H1 (cell line): ENCODE measurements at regions not wholly inside any gene's neighbourhood (a gene's known extent, or its start where the extent isn't known, plus 50 kb on each side); places are given as distances from the start of the nearest gene placed in this dataset.

Source experiments
- CTCF ChIA-PET: fragments of 300-600 bp; sonication (Branson Sonifier 250); formaldehyde crosslinking; loops from one replicate; lab custom pipeline; 2021; ENCODE audit not compliant: partially characterized antibody; lab: Charles Lee
- POLR2A ChIA-PET: fragments of 300-600 bp; sonication (Branson Sonifier 250); formaldehyde crosslinking; loops from one replicate; lab custom pipeline; 2021; ENCODE audit warnings: inconsistent platforms; ENCODE audit not compliant: partially characterized antibody; lab: Charles Lee
- DNase-seq, 2 experiments: peaks; one replicate each; pipeline versions ENCODE4 v3.0.0 to v3.0.0-alpha.2; 2010 to 2022; ENCODE audit warnings: low spot score in 2 of 2, low read depth in 1 of 2, mixed read lengths in 1 of 2
- FAIRE-seq: peaks from 2 replicates; lab custom pipeline; 2011; peaks lifted over from hg19 to GRCh38; lab: Jason Lieb, UNC
- H2AFZ ChIP-seq: 2 replicates; pipeline ENCODE4 v1.8.1; 2012; ENCODE audit warnings: low read length, inconsistent platforms
- H2AK5ac ChIP-seq: 2 replicates; pipeline ENCODE4 v1.6.1; 2013; ENCODE audit warnings: low read depth, low read length
- H2BK120ac ChIP-seq: replicated peaks from 2 replicates; pipeline ENCODE3; 2013; ENCODE audit warnings: low read depth, low read length, inconsistent platforms
- H2BK12ac ChIP-seq: 2 replicates; pipeline ENCODE4 v1.6.1; 2013; ENCODE audit warnings: low read depth, low read length
- H2BK15ac ChIP-seq: 2 replicates; pipeline ENCODE4 v1.6.1; 2013; ENCODE audit warnings: low read length
- H2BK20ac ChIP-seq: 2 replicates; pipeline ENCODE4 v1.6.1; 2013; ENCODE audit warnings: low read length
- H2BK5ac ChIP-seq: 2 replicates; pipeline ENCODE4 v1.6.1; 2013; ENCODE audit warnings: low read depth, low read length
- H3K14ac ChIP-seq: 2 replicates; pipeline ENCODE4 v1.6.1; 2013; ENCODE audit warnings: inconsistent platforms; ENCODE audit not compliant: insufficient read length
- H3K18ac ChIP-seq: 2 replicates; pipeline ENCODE4 v1.6.1; 2013; ENCODE audit warnings: low read length; ENCODE audit errors: extremely low read depth
- H3K23ac ChIP-seq: 2 replicates; pipeline ENCODE4 v1.6.1; 2013; ENCODE audit warnings: inconsistent platforms; ENCODE audit not compliant: insufficient read length
- H3K23me2 ChIP-seq: 2 replicates; pipeline ENCODE4 v1.6.1; 2013; ENCODE audit warnings: low read depth, low read length
- H3K27ac ChIP-seq: 2 replicates; pipeline ENCODE4 v1.6.1; 2011; ENCODE audit warnings: low read depth, low read length, inconsistent platforms
- H3K27me3 ChIP-seq, 4 experiments: replicated peaks in 1 of 4; 1 replicate in 1 of 4; 2 replicates in 3 of 4; pipeline versions ENCODE4 v1.6.1 to v1.8.1; 2011 to 2013; ENCODE audit warnings: low read length in 3 of 4, mild to moderate bottlenecking in 3 of 4, inconsistent platforms in 2 of 4, mixed read lengths in 2 of 4, moderate library complexity in 1 of 4; ENCODE audit not compliant: control insufficient read depth in 3 of 4, insufficient read depth in 3 of 4; ENCODE audit errors: extremely low read depth in 1 of 4
- H3K36me3 ChIP-seq, 4 experiments: 2 replicates each; pipeline versions ENCODE4 v1.6.1 to v1.8.1; 2011 to 2013; ENCODE audit warnings: mild to moderate bottlenecking in 4 of 4, low read length in 3 of 4, moderate library complexity in 2 of 4, control low read depth in 1 of 4, inconsistent platforms in 1 of 4; ENCODE audit not compliant: insufficient read depth in 4 of 4, control insufficient read depth in 2 of 4
- H3K4ac ChIP-seq: replicated peaks from 2 replicates; pipeline ENCODE3; 2013; ENCODE audit warnings: low read length, low read depth, mixed read lengths, inconsistent platforms; ENCODE audit not compliant: insufficient read length
- H3K4me1 ChIP-seq, 4 experiments: replicated peaks in 1 of 4; 1 replicate in 1 of 4; 2 replicates in 3 of 4; pipeline versions ENCODE4 v1.6.1 to v1.8.1; 2011 to 2013; ENCODE audit warnings: low read length in 3 of 4, inconsistent platforms in 2 of 4, mixed read lengths in 1 of 4; ENCODE audit not compliant: insufficient read depth in 4 of 4, control insufficient read depth in 3 of 4
- H3K4me2 ChIP-seq, 2 experiments: 2 replicates each; pipeline versions ENCODE4 v1.6.1 to v1.8.1; 2011 to 2013; ENCODE audit warnings: low read depth in 2 of 2, low read length in 2 of 2, control low read depth in 1 of 2, inconsistent platforms in 1 of 2, mild to moderate bottlenecking in 1 of 2; ENCODE audit not compliant: insufficient read depth in 1 of 2
- H3K4me3 ChIP-seq, 4 experiments: fragments of 200-600, 300-600 bp in 1 of 4; sonication (generic), shearing (Covaris generic), sonication (Bioruptor Twin) in 1 of 4; 2 replicates each; pipeline versions ENCODE4 v1.5.1 to v1.8.1; 2011 to 2016; ENCODE audit warnings: low read length in 4 of 4, low read depth in 3 of 4, control low read depth in 2 of 4, inconsistent platforms in 2 of 4, mild to moderate bottlenecking in 2 of 4, mixed read lengths in 1 of 4, moderate library complexity in 1 of 4; ENCODE audit not compliant: insufficient read depth in 2 of 4; ENCODE audit errors: extremely low read depth in 1 of 4
- H3K56ac ChIP-seq: replicated peaks from 2 replicates; pipeline ENCODE3; 2013; ENCODE audit warnings: low read depth, mild to moderate bottlenecking, mixed read lengths, low read length, inconsistent platforms; ENCODE audit not compliant: insufficient read length
- H3K79me1 ChIP-seq: 2 replicates; pipeline ENCODE4 v1.6.1; 2013; ENCODE audit warnings: low read depth, low read length, control low read depth
- H3K79me2 ChIP-seq, 2 experiments: 2 replicates each; pipeline versions ENCODE4 v1.6.1 to v1.8.1; 2012 to 2013; ENCODE audit warnings: low read length in 2 of 2, mild to moderate bottlenecking in 2 of 2, inconsistent platforms in 1 of 2; ENCODE audit not compliant: insufficient read depth in 2 of 2, control insufficient read depth in 1 of 2
- H3K9ac ChIP-seq, 4 experiments: replicated peaks in 1 of 4; 1 replicate in 1 of 4; 2 replicates in 3 of 4; pipeline versions ENCODE4 v1.6.1 to v1.8.1; 2011 to 2013; ENCODE audit warnings: low read depth in 3 of 4, low read length in 3 of 4, control low read depth in 2 of 4, mild to moderate bottlenecking in 2 of 4, moderate library complexity in 2 of 4, inconsistent platforms in 1 of 4; ENCODE audit errors: extremely low read depth in 1 of 4
- H3K9me3 ChIP-seq, 2 experiments: 2 replicates each; pipeline versions ENCODE4 v1.6.1 to v1.8.1; 2012 to 2013; ENCODE audit warnings: mild to moderate bottlenecking in 2 of 2, moderate library complexity in 2 of 2, control low read depth in 1 of 2, inconsistent platforms in 1 of 2, low read depth in 1 of 2, low read length in 1 of 2, mixed read lengths in 1 of 2; ENCODE audit not compliant: insufficient read depth in 2 of 2
- H4K20me1 ChIP-seq, 2 experiments: replicated peaks in 1 of 2; 2 replicates each; pipeline versions ENCODE3 to v1.8.1; 2011 to 2013; ENCODE audit warnings: inconsistent platforms in 2 of 2, low read length in 2 of 2, mild to moderate bottlenecking in 1 of 2; ENCODE audit not compliant: insufficient read depth in 2 of 2, control insufficient read depth in 1 of 2
- H4K5ac ChIP-seq: 2 replicates; pipeline ENCODE4 v1.6.1; 2013; ENCODE audit warnings: low read length, low read depth, mixed read lengths, inconsistent platforms; ENCODE audit not compliant: insufficient read length
- H4K8ac ChIP-seq: 2 replicates; pipeline ENCODE4 v1.8.0; 2013; ENCODE audit warnings: mild to moderate bottlenecking, moderate library complexity, low read length, inconsistent platforms; ENCODE audit not compliant: insufficient read depth; ENCODE audit errors: extremely low read depth
- H4K91ac ChIP-seq: replicated peaks from 2 replicates; pipeline ENCODE3; 2013; ENCODE audit warnings: low read length, mixed read lengths, inconsistent platforms; ENCODE audit not compliant: insufficient read length
- CEBPB ChIP-seq: IDR thresholded peaks from 2 replicates; pipeline ENCODE4 v1.6.1; 2012; ENCODE audit warnings: low read depth, low read length
- GABPA ChIP-seq: IDR thresholded peaks from 2 replicates; pipeline ENCODE4 v1.6.1; 2011; ENCODE audit warnings: mild to moderate bottlenecking, low read length, moderate library complexity, borderline replicate concordance; ENCODE audit not compliant: insufficient read depth
- HDAC2 ChIP-seq, 2 experiments: fragments of 300-600 bp in 1 of 2; sonication (generic) in 1 of 2; IDR thresholded peaks; 2 replicates each; pipeline ENCODE4 v1.6.1; 2011 to 2012; ENCODE audit warnings: low read depth in 2 of 2, low read length in 2 of 2, mild to moderate bottlenecking in 2 of 2, moderate library complexity in 2 of 2, borderline replicate concordance in 1 of 2, inconsistent platforms in 1 of 2
- KDM1A ChIP-seq: fragments of 200-600, 300-600 bp; sonication (generic); IDR thresholded peaks from 2 replicates; pipeline ENCODE4 v1.7.1; 2016; ENCODE audit warnings: mild to moderate bottlenecking, low read length, borderline replicate concordance
- POLR2A ChIP-seq, 2 experiments: IDR thresholded peaks; 1 replicate in 1 of 2; 2 replicates in 1 of 2; pipeline ENCODE4 v1.6.1; 2011; ENCODE audit warnings: low read depth in 2 of 2, low read length in 2 of 2, mild to moderate bottlenecking in 2 of 2; ENCODE audit errors: control extremely low read depth in 1 of 2
- RFX5 ChIP-seq: IDR thresholded peaks from 2 replicates; pipeline ENCODE4 v1.6.1; 2011; ENCODE audit warnings: low read depth, low read length, improper control_type of control experiment, borderline replicate concordance
- SIN3A ChIP-seq, 2 experiments: IDR thresholded peaks in 1 of 2; conservative IDR thresholded peaks in 1 of 2; 2 replicates each; pipeline ENCODE4 v1.6.1; 2011 to 2012; ENCODE audit warnings: low read length in 2 of 2, improper control_type of control experiment in 1 of 2, low read depth in 1 of 2, mild to moderate bottlenecking in 1 of 2
- SP1 ChIP-seq: IDR thresholded peaks from 2 replicates; pipeline ENCODE4 v1.6.1; 2011; ENCODE audit warnings: low read depth, low read length
- WGBS, 2 experiments: shearing (Covaris generic) in 1 of 2; methylation state at CpG; one replicate each; pipeline versions ENCODE4 v1.1.6 to v1.1.7; 2013 to 2015; ENCODE audit warnings: low lambda C conversion rate in 2 of 2, mixed read lengths in 2 of 2, inconsistent platforms in 1 of 2, low coverage in 1 of 2, missing lambda C conversion rate in 1 of 2; ENCODE audit not compliant: insufficient replicate concordance in 2 of 2, insufficient coverage in 1 of 2, insufficient read length in 1 of 2; ENCODE audit errors: extremely low coverage in 1 of 2, missing lambda C conversion rate in 1 of 2; 5-methylcytosine and 5-hydroxymethylcytosine counted together

DNA sequence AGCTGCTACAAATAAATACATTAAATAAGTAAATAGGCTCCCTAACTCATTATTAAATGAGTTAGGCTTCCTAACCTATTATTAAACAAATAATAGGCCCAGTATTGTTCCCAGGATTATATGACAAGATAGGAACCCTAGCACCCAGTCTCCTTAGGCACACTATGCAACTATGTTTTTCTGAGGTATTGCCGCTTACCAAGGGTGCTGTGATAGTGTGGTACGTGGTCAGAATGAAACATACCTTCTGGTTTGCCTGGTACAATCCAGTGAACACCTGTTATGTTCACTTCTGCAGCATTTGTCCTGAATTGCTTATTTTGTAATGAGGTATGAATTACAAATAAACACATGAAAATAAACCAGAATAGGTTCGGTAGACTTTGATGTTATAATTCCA is 375.6 kb upstream of the GBE1 start:
- H3K27me3 ChIP-seq, result no peaks in the 10 kb centered on the region
- WGBS, 2 experiments, result 90% methylated on average over 3 of the region's 3 CpGs; no CpG with 5 or more reads in 1 of the 2 experiments

More for the DNA sequence above, 375.6 kb upstream of the GBE1 start:
- no peak overlapping the region for H3K18ac ChIP-seq
- no peak overlapping the region for H2BK120ac ChIP-seq
- H3K4ac ChIP-seq, result no peak overlapping the region
- no peak overlapping the region for H3K27ac ChIP-seq
- no peak overlapping the region for H3K4me3 ChIP-seq
- FAIRE-seq, result no peak
- no peaks in the 10 kb centered on the region for H3K4me1 ChIP-seq
- CTCF ChIA-PET, result interaction anchor here (0.8 kb wide), 1 partner anchor 106 kb away, joined by 3 read pairs; no protein-coding TSS in a partner anchor
- no peak overlapping the region for H2BK15ac ChIP-seq
- peaks cover 0 to 7% of the 10 kb centered on the region in 2 experiments; a peak in 1 of 4 replicates for H3K9me3 ChIP-seq
- no peak overlapping the region for H3K23ac ChIP-seq
- no peak overlapping the region for H2BK20ac ChIP-seq
- no peak overlapping the region for H4K8ac ChIP-seq
- H2AFZ ChIP-seq, result no peak overlapping the region
- no peaks in the 10 kb centered on the region for H3K79me1 ChIP-seq
- no peak overlapping the region for H3K56ac ChIP-seq
- no peak overlapping the region for H2BK12ac ChIP-seq
- no peak overlapping the region for H2AK5ac ChIP-seq
- TF ChIP-seq RFX5, result no peak
- TF ChIP-seq SP1, result no peak
- TF ChIP-seq HDAC2 (IDR thresholded peaks at IDR 0.05; ENCODE audit: borderline replicate concordance in 1 of 2, low read depth in 2 of 2, low read length in 2 of 2), result no peak
- no peak for TF ChIP-seq KDM1A
- TF ChIP-seq POLR2A (IDR thresholded peaks at IDR 0.05; ENCODE audit: control extremely low read depth in 1 of 2, low read depth in 2 of 2, low read length in 2 of 2), result no peak
- no peak for TF ChIP-seq SIN3A (conservative IDR thresholded peaks at IDR 0.05 in 1 of 2, IDR thresholded peaks at IDR 0.05 in 1 of 2; ENCODE audit: low read depth in 1 of 2, low read length in 2 of 2)
- no peak for TF ChIP-seq CEBPB
- TF ChIP-seq GABPA, result no peak
- no peaks in the 10 kb centered on the region for H3K79me2 ChIP-seq
- POLR2A ChIA-PET, result interaction anchor here (0.7 kb wide), 1 partner anchor 239 kb away, joined by 3 read pairs; no protein-coding TSS in a partner anchor
- H4K5ac ChIP-seq, result no peak overlapping the region
- no peaks in the 10 kb centered on the region for H3K23me2 ChIP-seq
- no peak overlapping the region for H3K9ac ChIP-seq
- H4K91ac ChIP-seq, result no peak overlapping the region
- H2BK5ac ChIP-seq, result no peak overlapping the region
- DNase-seq, result no peak
- H3K4me2 ChIP-seq, result no peak overlapping the region
- no peak overlapping the region for H3K14ac ChIP-seq
- no peaks in the 10 kb centered on the region for H3K36me3 ChIP-seq
- H4K20me1 ChIP-seq, result no peaks in the 10 kb centered on the region
